Endothelial cell of umbilical vein (primary cell): ENCODE measurements at regions not wholly inside any gene's neighbourhood (a gene's known extent, or its start where the extent isn't known, plus 50 kb on each side); places are given as distances from the start of the nearest gene placed in this dataset.

Source experiments
- BruUV-seq: library from RNA; stranded (reverse); fragments of 400-500 nt; replicated peaks from 2 replicates; lab custom pipeline; 2021; lab: Mats Ljungman, UMichigan
- CTCF ChIA-PET: fragments of 300-600, 350-600 bp; sonication (Branson Sonifier 250); formaldehyde crosslinking; loops from one replicate; lab custom pipeline; 2021; ENCODE audit warnings: antibody characterized with exemption, inconsistent platforms; lab: Charles Lee
- POLR2A ChIA-PET: fragments of 300-600, 350-600 bp; sonication (Branson Sonifier 250); formaldehyde crosslinking; loops from one replicate; lab custom pipeline; 2021; ENCODE audit warnings: antibody characterized with exemption, inconsistent platforms; lab: Charles Lee
- DNase-seq: peaks from one replicate; pipeline ENCODE4 v3.0.0-alpha.2; 2011; ENCODE audit warnings: low read depth, low spot score
- FAIRE-seq: peaks from 2 replicates; lab custom pipeline; 2011; peaks lifted over from hg19 to GRCh38; lab: Jason Lieb, UNC
- H2AFZ ChIP-seq: 2 replicates; pipeline ENCODE4 v1.6.0; 2012; ENCODE audit warnings: low read depth, low read length, control low read depth, inconsistent platforms
- H3K27ac ChIP-seq: 2 replicates; pipeline ENCODE4 v1.5.1; 2011; ENCODE audit warnings: low read depth, mild to moderate bottlenecking, control low read depth, low read length, moderate library complexity; ENCODE audit not compliant: insufficient read depth
- H3K27me3 ChIP-seq, 2 experiments: 2 replicates each; pipeline versions ENCODE4 v1.6.0 to v1.6.1; 2011; ENCODE audit warnings: low read length in 2 of 2, mixed read lengths in 1 of 2; ENCODE audit not compliant: control insufficient read depth in 2 of 2, insufficient read depth in 2 of 2
- H3K36me3 ChIP-seq, 2 experiments: 2 replicates in 1 of 2; 3 replicates in 1 of 2; pipeline ENCODE4 v1.5.1; 2011; ENCODE audit warnings: low read length in 2 of 2, mild to moderate bottlenecking in 1 of 2, moderate library complexity in 1 of 2; ENCODE audit not compliant: control insufficient read depth in 2 of 2, insufficient read depth in 2 of 2; ENCODE audit errors: extremely low read depth in 1 of 2
- H3K4me1 ChIP-seq: 3 replicates; pipeline ENCODE4 v1.5.1; 2011; ENCODE audit warnings: mild to moderate bottlenecking, low read length; ENCODE audit not compliant: control insufficient read depth, insufficient read depth; ENCODE audit errors: extremely low read depth
- H3K4me2 ChIP-seq: 2 replicates; pipeline ENCODE4 v1.6.1; 2011; ENCODE audit warnings: low read length, control low read depth, mixed read lengths; ENCODE audit not compliant: insufficient read depth
- H3K4me3 ChIP-seq, 3 experiments: fragments of 200-600 bp in 1 of 3; sonication (generic), shearing (Covaris generic) in 1 of 3; replicated peaks in 1 of 3; 2 replicates each; pipeline ENCODE4 v1.5.1; 2011 to 2016; ENCODE audit warnings: control low read depth in 3 of 3, low read length in 3 of 3, mild to moderate bottlenecking in 2 of 3, inconsistent platforms in 1 of 3, low read depth in 1 of 3, moderate library complexity in 1 of 3; ENCODE audit not compliant: insufficient read depth in 1 of 3
- H3K79me2 ChIP-seq: 2 replicates; pipeline ENCODE4 v1.6.0; 2012; ENCODE audit warnings: low read length, inconsistent platforms; ENCODE audit not compliant: control insufficient read depth, insufficient read depth
- H3K9ac ChIP-seq: replicated peaks from 2 replicates; pipeline ENCODE3; 2011; ENCODE audit warnings: low read length, control low read depth; ENCODE audit not compliant: insufficient read depth; ENCODE audit errors: extremely low read depth
- H3K9me1 ChIP-seq: replicated peaks from 3 replicates; pipeline ENCODE4 v1.6.0; 2011; ENCODE audit warnings: mild to moderate bottlenecking, low read length; ENCODE audit not compliant: control insufficient read depth, insufficient read depth; ENCODE audit errors: extremely low read depth
- H3K9me3 ChIP-seq: replicated peaks from 2 replicates; pipeline ENCODE4 v1.5.1; 2012; ENCODE audit warnings: low read length, inconsistent platforms; ENCODE audit not compliant: control insufficient read depth, insufficient read depth
- H4K20me1 ChIP-seq: replicated peaks from 2 replicates; pipeline ENCODE3; 2011; ENCODE audit warnings: mild to moderate bottlenecking, low read length; ENCODE audit not compliant: control insufficient read depth, insufficient read depth; ENCODE audit errors: extremely low read depth
- EZH2 ChIP-seq: IDR thresholded peaks from 2 replicates; pipeline ENCODE4 v1.6.1; 2012; ENCODE audit warnings: borderline replicate concordance, low read depth, mild to moderate bottlenecking, moderate library complexity, low read length, inconsistent platforms; ENCODE audit not compliant: severe bottlenecking
- FOS ChIP-seq: IDR thresholded peaks from 2 replicates; pipeline ENCODE4 v1.6.1; 2011; ENCODE audit warnings: mild to moderate bottlenecking, low read length, moderate library complexity, borderline replicate concordance; ENCODE audit not compliant: insufficient read depth
- GATA2 ChIP-seq: IDR thresholded peaks from 2 replicates; pipeline ENCODE4 v1.7.0; 2011; ENCODE audit warnings: low read depth, mild to moderate bottlenecking, moderate library complexity, mixed read lengths, low read length; ENCODE audit not compliant: insufficient read length, insufficient read depth
- JUN ChIP-seq: IDR thresholded peaks from 2 replicates; pipeline ENCODE4 v1.6.1; 2011; ENCODE audit warnings: borderline replicate concordance, low read depth; ENCODE audit not compliant: insufficient read length, insufficient read depth
- MYC ChIP-seq: IDR thresholded peaks from one replicate; pipeline ENCODE4 v1.6.1; 2011; ENCODE audit warnings: mild to moderate bottlenecking, low read depth, low read length
- POLR2A ChIP-seq: IDR thresholded peaks from 2 replicates; pipeline ENCODE4 v1.6.1; 2012; ENCODE audit warnings: low read depth, mild to moderate bottlenecking, control low read depth, low read length
- POLR2AphosphoS5 ChIP-seq: IDR thresholded peaks from 2 replicates; pipeline ENCODE4 v1.6.1; 2012; ENCODE audit warnings: low read depth, mild to moderate bottlenecking, control low read depth, low read length, moderate library complexity; ENCODE audit not compliant: insufficient read depth
- dilution Hi-C: fragments of 300-500 bp; cut with MboI; formaldehyde crosslinking; loops from one replicate; pipeline ENCODE4 v1.15.0; 2019; ENCODE audit warnings: low sequenced_read_pairs; ENCODE audit not compliant: extremely low pct_ligation_motif_present
- intact Hi-C: fragments of 100-400 bp; cut with micrococcal nuclease; formaldehyde crosslinking; loops from one replicate; pipeline ENCODE4 v1.10.0; 2022
- TF ChIP-seq, protein P1 (sequence below): IDR thresholded peaks from 2 replicates; pipeline ENCODE4 v1.6.1; 2011; ENCODE audit not compliant: insufficient read depth, insufficient read length
- TF ChIP-seq, protein P2 (sequence below), 2 donors: IDR thresholded peaks; 1 replicate in 1 of 2; 2 replicates in 1 of 2; pipeline ENCODE4 v1.5.1; 2011; ENCODE audit warnings: low read length in 2 of 2, mild to moderate bottlenecking in 2 of 2, moderate library complexity in 2 of 2, control low read depth in 1 of 2, inconsistent platforms in 1 of 2, low read depth in 1 of 2; ENCODE audit not compliant: insufficient read depth in 1 of 2; ENCODE audit errors: extremely low read depth in 1 of 2

DNA sequence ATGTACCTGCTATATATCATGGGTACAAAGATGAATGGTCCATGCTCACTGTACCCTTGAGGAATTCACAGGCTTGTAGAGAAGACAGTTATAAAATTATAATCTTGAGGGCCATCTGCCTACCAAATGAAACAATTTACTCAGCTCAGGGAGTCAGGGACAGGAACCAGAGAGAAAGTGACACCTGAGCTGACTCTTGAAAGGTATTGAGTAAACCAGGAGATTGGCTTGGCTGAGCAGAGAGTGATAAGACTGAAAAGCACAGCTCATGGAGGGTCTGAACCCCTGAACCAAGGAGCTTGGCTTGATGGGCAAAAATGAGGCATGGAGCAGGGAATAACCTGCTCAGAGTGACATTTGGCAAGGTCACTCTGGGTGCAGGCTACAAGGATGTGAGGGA is 147.3 kb downstream of the FAM114A2 start:
- POLR2A ChIA-PET: no interaction called here
- BruUV-seq: no TSS peak
- H3K36me3 ChIP-seq: no peaks in the 10 kb centered on the region
- H2AFZ ChIP-seq: no peak overlapping the region
- dilution Hi-C loops (no loop called here), intact Hi-C loops (no loop called here)
- H3K9ac ChIP-seq: no peak overlapping the region
- no peaks in the 10 kb centered on the region for H3K79me2 ChIP-seq
- no peak overlapping the region for H3K4me2 ChIP-seq
- CTCF ChIA-PET: no interaction called here
- TF ChIP-seq MYC: no peak
- TF ChIP-seq JUN: no peak
- TF ChIP-seq, protein P1, sequence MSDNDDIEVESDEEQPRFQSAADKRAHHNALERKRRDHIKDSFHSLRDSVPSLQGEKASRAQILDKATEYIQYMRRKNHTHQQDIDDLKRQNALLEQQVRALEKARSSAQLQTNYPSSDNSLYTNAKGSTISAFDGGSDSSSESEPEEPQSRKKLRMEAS: no peak
- TF ChIP-seq GATA2: no peak
- TF ChIP-seq FOS: no peak
- DNase-seq (no peak), FAIRE-seq (no peak)
- no peak overlapping the region for H3K4me3 ChIP-seq
- H4K20me1 ChIP-seq: no peaks in the 10 kb centered on the region
- no peaks in the 10 kb centered on the region for H3K27me3 ChIP-seq
- no peaks in the 10 kb centered on the region for H3K4me1 ChIP-seq
- H3K9me3 ChIP-seq: no peaks in the 10 kb centered on the region
- no peak overlapping the region for H3K27ac ChIP-seq
- H3K9me1 ChIP-seq: no peaks in the 10 kb centered on the region

DNA sequence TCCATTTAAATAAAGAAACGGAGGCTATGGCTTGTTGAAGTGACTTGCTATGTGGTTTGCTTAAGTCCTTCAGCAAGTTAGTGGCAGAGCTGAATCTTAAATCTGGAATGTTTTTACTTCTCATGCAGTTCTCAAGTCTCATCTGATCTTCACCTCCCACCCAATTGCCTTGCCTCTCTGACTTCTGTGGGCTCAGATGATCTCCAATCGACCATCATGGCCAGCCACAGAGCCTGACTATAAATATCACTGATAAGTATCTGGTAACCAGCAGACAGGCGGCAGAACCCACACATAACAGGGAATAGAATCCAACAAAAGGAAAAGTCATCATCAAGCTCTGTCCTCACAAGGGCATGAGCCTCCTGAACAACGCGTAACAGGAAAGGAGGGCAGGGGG is 149.9 kb downstream of the FAM114A2 start:
- no peaks in the 10 kb centered on the region for H3K36me3 ChIP-seq
- TF ChIP-seq, protein P1: no peak
- TF ChIP-seq, protein P2, sequence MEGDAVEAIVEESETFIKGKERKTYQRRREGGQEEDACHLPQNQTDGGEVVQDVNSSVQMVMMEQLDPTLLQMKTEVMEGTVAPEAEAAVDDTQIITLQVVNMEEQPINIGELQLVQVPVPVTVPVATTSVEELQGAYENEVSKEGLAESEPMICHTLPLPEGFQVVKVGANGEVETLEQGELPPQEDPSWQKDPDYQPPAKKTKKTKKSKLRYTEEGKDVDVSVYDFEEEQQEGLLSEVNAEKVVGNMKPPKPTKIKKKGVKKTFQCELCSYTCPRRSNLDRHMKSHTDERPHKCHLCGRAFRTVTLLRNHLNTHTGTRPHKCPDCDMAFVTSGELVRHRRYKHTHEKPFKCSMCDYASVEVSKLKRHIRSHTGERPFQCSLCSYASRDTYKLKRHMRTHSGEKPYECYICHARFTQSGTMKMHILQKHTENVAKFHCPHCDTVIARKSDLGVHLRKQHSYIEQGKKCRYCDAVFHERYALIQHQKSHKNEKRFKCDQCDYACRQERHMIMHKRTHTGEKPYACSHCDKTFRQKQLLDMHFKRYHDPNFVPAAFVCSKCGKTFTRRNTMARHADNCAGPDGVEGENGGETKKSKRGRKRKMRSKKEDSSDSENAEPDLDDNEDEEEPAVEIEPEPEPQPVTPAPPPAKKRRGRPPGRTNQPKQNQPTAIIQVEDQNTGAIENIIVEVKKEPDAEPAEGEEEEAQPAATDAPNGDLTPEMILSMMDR (IDR thresholded peaks at IDR 0.05; ENCODE audit: extremely low read depth in 1 of 2, insufficient read depth in 1 of 2, low read depth in 1 of 2, low read length in 2 of 2): no peak
- TF ChIP-seq MYC (no peak), JUN (no peak), GATA2 (no peak), EZH2 (no peak), POLR2A (no peak), FOS (no peak), POLR2AphosphoS5 (no peak)
- H3K27me3 ChIP-seq: no peaks in the 10 kb centered on the region
- H3K27ac ChIP-seq: no peak overlapping the region
- FAIRE-seq: no peak
- dilution Hi-C loops (no loop called here), intact Hi-C loops (no loop called here)
- no peaks in the 10 kb centered on the region for H3K9me3 ChIP-seq
- no peaks in the 10 kb centered on the region for H3K9me1 ChIP-seq
- no peak overlapping the region for H3K4me3 ChIP-seq
- DNase-seq: no peak
- BruUV-seq: no TSS peak
- H4K20me1 ChIP-seq: no peaks in the 10 kb centered on the region
- no peaks in the 10 kb centered on the region for H3K4me1 ChIP-seq
- H3K4me2 ChIP-seq: no peak overlapping the region
- no peak overlapping the region for H2AFZ ChIP-seq
- H3K79me2 ChIP-seq: no peaks in the 10 kb centered on the region
- CTCF ChIA-PET: no interaction called here
- no peak overlapping the region for H3K9ac ChIP-seq
- POLR2A ChIA-PET: no interaction called here
